HepG2 (cell line): ENCODE measurements at regions not wholly inside any gene's neighbourhood (a gene's known extent, or its start where the extent isn't known, plus 50 kb on each side); places are given as distances from the start of the nearest gene placed in this dataset.

Source experiments
- FOSL1 ChIP-seq: sonication (generic); formaldehyde crosslinking; IDR thresholded peaks from 2 replicates; pipeline ENCODE4 v1.9.0; 2021; ENCODE audit warnings: missing genetic modification reagents, borderline replicate concordance
- GATAD2A ChIP-seq: IDR thresholded peaks from 2 replicates; pipeline ENCODE4 v1.6.1; 2016
- NKX3-1 ChIP-seq: sonication (generic); formaldehyde crosslinking; IDR thresholded peaks from 2 replicates; pipeline ENCODE4 v1.5.0; 2020; ENCODE audit warnings: missing genetic modification reagents
- NR2F6 ChIP-seq, 2 experiments: IDR thresholded peaks; 2 replicates each; pipeline ENCODE4 v1.6.1; 2016; ENCODE audit warnings: antibody characterized with exemption in 1 of 2, mild to moderate bottlenecking in 1 of 2
- PAX8 ChIP-seq: sonication (generic); formaldehyde crosslinking; IDR thresholded peaks from 2 replicates; pipeline ENCODE4 v1.8.0; 2022; ENCODE audit warnings: mild to moderate bottlenecking, missing genetic modification reagents, borderline replicate concordance
- SMARCC2 ChIP-seq: fragments of 450-650 bp; IDR thresholded peaks from 2 replicates; pipeline ENCODE4 v1.6.1; 2017; ENCODE audit warnings: antibody characterized with exemption, mild to moderate bottlenecking
- STAG1 ChIP-seq: sonication (generic); formaldehyde crosslinking; IDR thresholded peaks from 2 replicates; pipeline ENCODE4 v1.4.0; 2020; ENCODE audit warnings: missing genetic modification reagents
- TEAD3 ChIP-seq: optimal IDR thresholded peaks from 2 replicates; pipeline ENCODE3; 2016; ENCODE audit warnings: borderline replicate concordance
- ZFP90 ChIP-seq: sonication (generic); formaldehyde crosslinking; IDR thresholded peaks from 2 replicates; pipeline ENCODE4 v1.8.0; 2022; ENCODE audit warnings: missing genetic modification reagents, mild to moderate bottlenecking, inconsistent platforms, borderline replicate concordance
- ZNF577 ChIP-seq: sonication (generic); formaldehyde crosslinking; IDR thresholded peaks from 2 replicates; pipeline ENCODE4 v1.4.0; 2020; ENCODE audit warnings: mild to moderate bottlenecking, low read depth, missing genetic modification reagents, borderline replicate concordance
- ZNF780A ChIP-seq: sonication (generic); formaldehyde crosslinking; IDR thresholded peaks from 2 replicates; pipeline ENCODE4 v1.8.0; 2022; ENCODE audit warnings: mild to moderate bottlenecking, missing genetic modification reagents, moderate library complexity
- ZNF784 ChIP-seq: sonication (generic); formaldehyde crosslinking; IDR thresholded peaks from 2 replicates; pipeline ENCODE4 v1.5.1; 2020; ENCODE audit warnings: missing genetic modification reagents, mild to moderate bottlenecking, borderline replicate concordance
- ZSCAN21 ChIP-seq: sonication (generic); formaldehyde crosslinking; IDR thresholded peaks from 2 replicates; pipeline ENCODE4 v1.8.0; 2022; ENCODE audit warnings: mild to moderate bottlenecking, missing genetic modification reagents, moderate library complexity, borderline replicate concordance
- TF ChIP-seq, protein P1 (sequence below): sonication (generic); formaldehyde crosslinking; IDR thresholded peaks from 2 replicates; pipeline ENCODE4 v1.8.0; 2022; ENCODE audit warnings: missing genetic modification reagents, mild to moderate bottlenecking, inconsistent platforms, borderline replicate concordance
- TF ChIP-seq, protein P2 (sequence below): sonication (generic); formaldehyde crosslinking; IDR thresholded peaks from one replicate; pipeline ENCODE4 v1.5.1; 2020; ENCODE audit warnings: mild to moderate bottlenecking, missing genetic modification reagents; ENCODE audit errors: not compliant biosample characterization
- TF ChIP-seq, protein P3 (sequence below): sonication (generic); formaldehyde crosslinking; IDR thresholded peaks from 2 replicates; pipeline ENCODE4 v1.5.0; 2020; ENCODE audit warnings: missing genetic modification reagents, mild to moderate bottlenecking, borderline replicate concordance

GRCh38 chr10:5283305-5284158 lies 81.2 kb upstream of the UCN3 start (continued):
- TF ChIP-seq, protein P1, sequence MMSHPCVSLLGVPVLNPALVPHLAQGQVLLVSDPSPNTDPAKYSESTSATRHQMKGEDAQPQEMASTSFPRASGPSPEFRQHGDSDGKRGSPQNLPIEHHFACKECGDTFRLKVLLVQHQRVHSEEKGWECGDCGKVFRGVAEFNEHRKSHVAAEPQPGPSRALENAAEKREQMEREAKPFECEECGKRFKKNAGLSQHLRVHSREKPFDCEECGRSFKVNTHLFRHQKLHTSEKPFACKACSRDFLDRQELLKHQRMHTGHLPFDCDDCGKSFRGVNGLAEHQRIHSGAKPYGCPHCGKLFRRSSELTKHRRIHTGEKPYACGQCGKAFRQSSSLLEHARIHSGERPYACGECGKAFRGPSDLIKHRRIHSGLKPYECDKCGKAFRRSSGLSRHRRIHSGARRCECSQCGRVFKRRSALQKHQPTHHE (CRISPR knock-in tag) = no peak
- TF ChIP-seq ZNF780A (CRISPR knock-in tag) (no peak), PAX8 (CRISPR knock-in tag) (0 out of 2 replicates have a peak, but pooled peaks have one; percentile 75), GATAD2A (CRISPR knock-in tag) (peak; percentile 68; the same call in 1 of the 2 replicates), NKX3-1 (CRISPR knock-in tag) (no peak), TEAD3 (CRISPR knock-in tag) (peak; percentile 78), ZNF577 (CRISPR knock-in tag) (no peak), STAG1 (CRISPR knock-in tag) (peak; percentile 93), FOSL1 (CRISPR knock-in tag) (no peak), NR2F6 (IDR thresholded peaks at IDR 0.05) (0 out of 2 replicates have a peak, but pooled peaks have one; percentile 19), NR2F6 (CRISPR knock-in tag; IDR thresholded peaks at IDR 0.05) (peak; percentile 46; the same call in 1 of the 2 replicates), SMARCC2 (no peak), ZFP90 (CRISPR knock-in tag) (no peak), ZSCAN21 (no peak), ZNF784 (CRISPR knock-in tag) (0 out of 2 replicates have a peak, but pooled peaks have one; percentile 55)
- TF ChIP-seq, protein P2, sequence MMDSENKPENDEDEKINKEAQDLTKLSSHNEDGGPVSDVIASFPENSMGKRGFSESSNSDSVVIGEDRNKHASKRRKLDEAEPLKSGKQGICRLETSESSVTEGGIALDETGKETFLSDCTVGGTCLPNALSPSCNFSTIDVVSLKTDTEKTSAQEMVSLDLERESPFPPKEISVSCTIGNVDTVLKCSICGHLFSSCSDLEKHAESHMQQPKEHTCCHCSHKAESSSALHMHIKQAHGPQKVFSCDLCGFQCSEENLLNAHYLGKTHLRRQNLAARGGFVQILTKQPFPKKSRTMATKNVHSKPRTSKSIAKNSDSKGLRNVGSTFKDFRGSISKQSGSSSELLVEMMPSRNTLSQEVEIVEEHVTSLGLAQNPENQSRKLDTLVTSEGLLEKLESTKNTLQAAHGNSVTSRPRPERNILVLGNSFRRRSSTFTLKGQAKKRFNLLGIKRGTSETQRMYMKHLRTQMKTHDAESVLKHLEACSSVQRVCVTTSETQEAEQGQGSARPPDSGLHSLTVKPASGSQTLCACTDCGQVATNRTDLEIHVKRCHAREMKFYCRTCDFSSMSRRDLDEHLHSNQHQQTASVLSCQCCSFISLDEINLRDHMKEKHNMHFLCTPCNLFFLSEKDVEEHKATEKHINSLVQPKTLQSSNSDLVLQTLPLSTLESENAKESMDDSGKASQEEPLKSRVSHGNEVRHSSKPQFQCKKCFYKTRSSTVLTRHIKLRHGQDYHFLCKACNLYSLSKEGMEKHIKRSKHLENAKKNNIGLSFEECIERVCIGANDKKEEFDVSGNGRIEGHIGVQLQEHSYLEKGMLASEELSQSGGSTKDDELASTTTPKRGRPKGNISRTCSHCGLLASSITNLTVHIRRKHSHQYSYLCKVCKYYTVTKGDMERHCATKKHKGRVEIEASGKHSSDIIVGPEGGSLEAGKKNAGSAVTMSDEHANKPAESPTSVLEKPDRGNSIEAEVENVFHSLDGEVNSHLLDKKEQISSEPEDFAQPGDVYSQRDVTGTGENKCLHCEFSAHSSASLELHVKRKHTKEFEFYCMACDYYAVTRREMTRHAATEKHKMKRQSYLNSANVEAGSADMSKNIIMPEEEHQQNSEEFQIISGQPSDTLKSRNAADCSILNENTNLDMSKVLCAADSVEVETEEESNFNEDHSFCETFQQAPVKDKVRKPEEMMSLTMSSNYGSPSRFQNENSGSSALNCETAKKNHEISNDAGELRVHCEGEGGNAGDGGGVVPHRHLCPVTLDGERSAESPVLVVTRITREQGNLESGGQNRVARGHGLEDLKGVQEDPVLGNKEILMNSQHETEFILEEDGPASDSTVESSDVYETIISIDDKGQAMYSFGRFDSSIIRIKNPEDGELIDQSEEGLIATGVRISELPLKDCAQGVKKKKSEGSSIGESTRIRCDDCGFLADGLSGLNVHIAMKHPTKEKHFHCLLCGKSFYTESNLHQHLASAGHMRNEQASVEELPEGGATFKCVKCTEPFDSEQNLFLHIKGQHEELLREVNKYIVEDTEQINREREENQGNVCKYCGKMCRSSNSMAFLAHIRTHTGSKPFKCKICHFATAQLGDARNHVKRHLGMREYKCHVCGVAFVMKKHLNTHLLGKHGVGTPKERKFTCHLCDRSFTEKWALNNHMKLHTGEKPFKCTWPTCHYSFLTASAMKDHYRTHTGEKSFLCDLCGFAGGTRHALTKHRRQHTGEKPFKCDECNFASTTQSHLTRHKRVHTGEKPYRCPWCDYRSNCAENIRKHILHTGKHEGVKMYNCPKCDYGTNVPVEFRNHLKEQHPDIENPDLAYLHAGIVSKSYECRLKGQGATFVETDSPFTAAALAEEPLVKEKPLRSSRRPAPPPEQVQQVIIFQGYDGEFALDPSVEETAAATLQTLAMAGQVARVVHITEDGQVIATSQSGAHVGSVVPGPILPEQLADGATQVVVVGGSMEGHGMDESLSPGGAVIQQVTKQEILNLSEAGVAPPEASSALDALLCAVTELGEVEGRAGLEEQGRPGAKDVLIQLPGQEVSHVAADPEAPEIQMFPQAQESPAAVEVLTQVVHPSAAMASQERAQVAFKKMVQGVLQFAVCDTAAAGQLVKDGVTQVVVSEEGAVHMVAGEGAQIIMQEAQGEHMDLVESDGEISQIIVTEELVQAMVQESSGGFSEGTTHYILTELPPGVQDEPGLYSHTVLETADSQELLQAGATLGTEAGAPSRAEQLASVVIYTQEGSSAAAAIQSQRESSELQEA = no peak
- TF ChIP-seq, protein P3, sequence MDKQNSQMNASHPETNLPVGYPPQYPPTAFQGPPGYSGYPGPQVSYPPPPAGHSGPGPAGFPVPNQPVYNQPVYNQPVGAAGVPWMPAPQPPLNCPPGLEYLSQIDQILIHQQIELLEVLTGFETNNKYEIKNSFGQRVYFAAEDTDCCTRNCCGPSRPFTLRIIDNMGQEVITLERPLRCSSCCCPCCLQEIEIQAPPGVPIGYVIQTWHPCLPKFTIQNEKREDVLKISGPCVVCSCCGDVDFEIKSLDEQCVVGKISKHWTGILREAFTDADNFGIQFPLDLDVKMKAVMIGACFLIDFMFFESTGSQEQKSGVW = no peak
